ENCODE measurements at regions not wholly inside any gene's neighbourhood (a gene's known extent, or its start where the extent isn't known, plus 50 kb on each side); places are given as distances from the start of the nearest gene placed in this dataset.

DNA sequence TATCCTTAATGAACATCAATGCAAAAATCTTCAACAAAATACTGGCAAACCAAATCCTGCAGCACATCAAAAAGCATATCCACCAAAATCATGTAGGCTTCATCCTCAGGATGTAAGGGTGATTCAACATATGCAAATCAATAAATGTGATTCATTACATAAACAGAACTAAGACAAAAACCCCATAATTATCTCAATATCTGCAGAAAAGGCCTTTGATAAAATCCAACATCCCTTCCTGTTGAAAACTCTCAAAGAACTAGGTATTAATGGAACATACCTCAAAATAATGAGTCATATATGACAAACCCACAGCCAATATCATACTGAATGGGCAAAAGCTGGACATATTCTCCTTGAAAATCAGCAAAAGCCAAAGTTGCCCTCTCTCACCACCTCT is 54.6 kb upstream of the DEPDC1 start:
- CTCF ChIA-PET: no interaction called here
- DNase-seq (ENCODE audit: low read depth, low spot score): no peak
- TF ChIP-seq, protein P1, sequence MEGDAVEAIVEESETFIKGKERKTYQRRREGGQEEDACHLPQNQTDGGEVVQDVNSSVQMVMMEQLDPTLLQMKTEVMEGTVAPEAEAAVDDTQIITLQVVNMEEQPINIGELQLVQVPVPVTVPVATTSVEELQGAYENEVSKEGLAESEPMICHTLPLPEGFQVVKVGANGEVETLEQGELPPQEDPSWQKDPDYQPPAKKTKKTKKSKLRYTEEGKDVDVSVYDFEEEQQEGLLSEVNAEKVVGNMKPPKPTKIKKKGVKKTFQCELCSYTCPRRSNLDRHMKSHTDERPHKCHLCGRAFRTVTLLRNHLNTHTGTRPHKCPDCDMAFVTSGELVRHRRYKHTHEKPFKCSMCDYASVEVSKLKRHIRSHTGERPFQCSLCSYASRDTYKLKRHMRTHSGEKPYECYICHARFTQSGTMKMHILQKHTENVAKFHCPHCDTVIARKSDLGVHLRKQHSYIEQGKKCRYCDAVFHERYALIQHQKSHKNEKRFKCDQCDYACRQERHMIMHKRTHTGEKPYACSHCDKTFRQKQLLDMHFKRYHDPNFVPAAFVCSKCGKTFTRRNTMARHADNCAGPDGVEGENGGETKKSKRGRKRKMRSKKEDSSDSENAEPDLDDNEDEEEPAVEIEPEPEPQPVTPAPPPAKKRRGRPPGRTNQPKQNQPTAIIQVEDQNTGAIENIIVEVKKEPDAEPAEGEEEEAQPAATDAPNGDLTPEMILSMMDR (IDR thresholded peaks at IDR 0.05; ENCODE audit: insufficient read depth, low read length, missing control alignments): no peak
- no peak overlapping the region for H3K4me3 ChIP-seq (ENCODE audit: low read depth, low read length)
- POLR2A ChIA-PET: no interaction called here

DNA sequence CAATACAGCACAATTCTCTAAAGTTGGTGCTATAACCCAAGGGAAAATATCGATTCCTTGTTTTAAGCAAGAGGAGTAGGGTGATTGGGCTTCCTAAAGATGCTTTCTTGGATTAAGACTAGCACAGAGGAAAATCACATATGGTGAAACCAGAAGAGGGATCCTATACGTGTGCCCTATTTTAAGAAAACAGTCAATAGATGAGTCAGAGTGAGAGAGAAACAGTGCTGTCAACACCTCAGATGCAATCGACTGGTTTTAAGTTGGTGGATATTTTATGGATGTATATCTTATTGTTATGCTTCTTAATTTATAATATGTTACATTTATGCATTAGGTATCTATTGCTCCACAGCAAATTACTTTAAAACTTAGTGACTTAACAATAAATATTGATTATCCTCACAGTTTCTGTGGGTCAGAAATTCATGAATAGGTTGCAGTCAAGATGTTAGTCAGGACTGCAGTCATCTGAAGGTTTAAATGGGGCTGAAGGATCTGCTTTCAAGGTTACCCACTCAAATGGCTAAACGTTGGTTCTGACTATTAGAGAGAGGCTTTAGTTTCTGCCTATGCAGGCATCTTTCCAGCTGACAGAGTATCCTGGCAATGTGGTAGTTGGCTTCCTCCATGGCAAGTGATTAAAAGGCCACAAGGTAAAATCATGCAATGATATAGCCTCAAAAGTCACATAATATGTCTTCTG is 61.6 kb upstream of the DEPDC1 start:
- TF ChIP-seq, protein P1 (IDR thresholded peaks at IDR 0.05; ENCODE audit: insufficient read depth, low read length, missing control alignments): no peak
- no peak overlapping the region for H3K4me3 ChIP-seq (ENCODE audit: low read depth, low read length)
- DNase-seq (ENCODE audit: low read depth, low spot score): no peak
- ChIA-PET POLR2A (no interaction called here), CTCF (no interaction called here)

DNA sequence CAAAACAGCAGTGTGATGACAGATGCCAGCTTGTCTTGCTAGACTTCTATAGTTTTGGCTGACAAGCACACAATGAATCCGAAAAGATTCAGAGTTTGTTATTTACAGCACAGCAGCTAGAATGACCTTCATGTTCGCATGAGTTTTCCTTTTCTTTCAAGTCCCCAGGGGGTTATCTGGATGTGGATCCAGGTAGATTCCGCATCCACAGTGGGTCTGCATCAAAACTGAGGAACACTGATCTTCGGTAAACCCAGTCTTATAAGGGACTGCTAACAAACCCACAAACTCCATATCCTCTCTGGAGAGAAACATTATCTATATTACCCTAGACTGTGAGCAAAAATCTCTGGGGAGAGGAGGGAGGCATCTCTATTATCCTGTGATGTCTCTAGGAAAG is 69.0 kb upstream of the DEPDC1 start:
- TF ChIP-seq, protein P1 (IDR thresholded peaks at IDR 0.05; ENCODE audit: insufficient read depth, low read length, missing control alignments): no peak
- ChIA-PET CTCF (no interaction called here), POLR2A (no interaction called here)
- no peak for DNase-seq (ENCODE audit: low read depth, low spot score)
- no peak overlapping the region for H3K4me3 ChIP-seq (ENCODE audit: low read depth, low read length)

DNA sequence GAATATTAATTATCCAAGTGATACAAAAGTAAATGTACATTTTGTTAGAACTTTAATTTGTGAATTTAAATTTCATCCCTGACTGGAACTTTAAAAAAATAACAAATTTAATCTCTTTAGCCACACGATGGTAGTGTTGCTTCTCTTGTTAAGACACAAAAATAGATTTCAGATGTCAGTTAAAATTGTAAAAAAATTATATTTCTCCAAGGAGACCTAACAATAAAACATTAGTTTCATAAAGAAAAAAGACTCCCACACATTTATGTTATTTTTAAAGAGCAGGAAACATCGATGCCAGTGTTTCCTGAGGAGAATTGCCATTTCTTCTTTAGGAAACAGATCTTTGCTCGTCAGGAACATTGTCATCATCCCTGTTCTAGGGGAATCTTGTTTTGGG is 74.0 kb upstream of the DEPDC1 start:
- H3K4me3 ChIP-seq (ENCODE audit: low read depth, low read length): no peak overlapping the region
- TF ChIP-seq, protein P1 (IDR thresholded peaks at IDR 0.05; ENCODE audit: insufficient read depth, low read length, missing control alignments): no peak
- POLR2A ChIA-PET: no interaction called here
- no peak for DNase-seq (ENCODE audit: low read depth, low spot score)
- CTCF ChIA-PET: interaction anchor here (1.3 kb wide), 1 partner anchor 1167 kb away, joined by 4 read pairs; no protein-coding TSS in a partner anchor

DNA sequence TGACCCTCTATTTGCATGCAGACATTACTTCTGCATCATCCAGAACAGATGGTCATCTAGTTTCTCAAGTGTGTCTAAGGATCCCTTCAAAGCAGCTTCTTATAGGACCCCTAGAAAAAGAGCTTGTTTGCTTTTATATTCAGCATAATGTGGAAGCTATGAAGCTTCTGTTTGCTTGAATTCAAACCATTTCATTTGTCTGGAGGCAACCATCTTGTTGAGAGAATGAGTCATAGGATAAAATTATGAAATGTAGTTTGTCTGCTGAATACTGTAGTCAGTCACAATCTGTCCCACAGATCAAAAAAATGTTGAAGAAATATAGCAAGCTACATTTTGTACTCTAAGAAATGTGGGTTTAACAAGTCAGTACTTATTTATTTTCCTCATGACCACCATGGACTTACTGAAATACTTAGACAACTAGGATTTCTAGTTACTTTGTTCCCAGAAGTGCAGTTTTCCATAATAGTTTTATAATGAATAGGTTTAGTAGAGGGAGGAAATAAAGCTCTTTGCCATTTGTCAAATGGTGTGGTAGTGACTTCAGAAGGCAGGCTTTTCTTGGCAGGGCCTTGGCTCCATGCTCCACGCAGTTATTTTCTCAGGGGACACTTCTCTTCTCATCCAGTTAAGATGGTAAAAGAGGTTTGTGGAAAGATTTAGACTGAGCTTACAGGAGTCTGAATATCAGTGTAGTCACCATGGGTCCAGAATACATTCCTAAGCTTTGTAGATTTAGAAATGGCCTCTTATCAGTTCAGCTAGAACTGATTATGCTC is 74.8 kb upstream of the DEPDC1 start:
- ChIA-PET CTCF (interaction anchor here (1.3 kb wide), 1 partner anchor 1166 kb away, joined by 4 read pairs; no protein-coding TSS in a partner anchor), POLR2A (no interaction called here)
- TF ChIP-seq, protein P1 (IDR thresholded peaks at IDR 0.05; ENCODE audit: insufficient read depth, low read length, missing control alignments): no peak

DNA sequence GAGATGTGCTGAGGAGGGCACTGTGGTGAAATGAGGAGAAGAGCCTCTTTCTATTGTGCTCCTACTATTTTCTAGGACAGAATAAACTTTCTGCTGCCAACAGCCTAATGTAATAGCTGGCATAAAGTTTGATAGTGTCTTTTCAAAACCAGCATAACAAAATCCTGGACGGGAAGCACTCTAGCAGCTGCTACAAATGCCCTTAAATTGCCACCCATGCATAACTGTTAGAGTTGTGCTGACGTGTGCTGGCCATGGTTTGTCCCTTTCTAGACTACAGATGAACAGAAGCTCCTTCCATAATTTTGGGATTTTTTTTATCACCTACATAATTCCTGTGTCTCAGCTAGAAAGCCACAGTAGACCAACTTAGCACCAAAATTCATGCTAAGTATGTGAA is 88.5 kb upstream of the DEPDC1 start:
- H3K4me3 ChIP-seq (ENCODE audit: low read depth, low read length): no peak overlapping the region
- ChIA-PET CTCF (no interaction called here), POLR2A (no interaction called here)
- no peak for DNase-seq (ENCODE audit: low read depth, low spot score)
- TF ChIP-seq, protein P1 (IDR thresholded peaks at IDR 0.05; ENCODE audit: insufficient read depth, low read length, missing control alignments): no peak

More for the DNA sequence above, 74.8 kb upstream of the DEPDC1 start:
- DNase-seq (ENCODE audit: low read depth, low spot score): no peak
- no peak overlapping the region for H3K4me3 ChIP-seq (ENCODE audit: low read depth, low read length)
